GM12878 (cell line): ENCODE measurements at regions not wholly inside any gene's neighbourhood (a gene's known extent, or its start where the extent isn't known, plus 50 kb on each side); places are given as distances from the start of the nearest gene placed in this dataset.

Source experiments
- BHLHE40 ChIP-seq, 2 experiments: fragments of 450-650 bp in 1 of 2; IDR thresholded peaks; 2 replicates each; pipeline ENCODE4 v1.6.1; 2011 to 2017; ENCODE audit warnings: low read depth in 2 of 2, borderline replicate concordance in 1 of 2, improper control_type of control experiment in 1 of 2, low read length in 1 of 2, mild to moderate bottlenecking in 1 of 2
- CEBPZ ChIP-seq: fragments of 150-350 bp; IDR thresholded peaks from 2 replicates; pipeline ENCODE4 v1.6.1; 2016; ENCODE audit warnings: low read depth, low read length
- CTCF ChIP-seq, 3 experiments: IDR thresholded peaks in 2 of 3; conservative IDR thresholded peaks in 1 of 3; 2 replicates each; pipeline ENCODE4 v1.5.1; 2011; ENCODE audit warnings: low read depth in 3 of 3, low read length in 3 of 3, mild to moderate bottlenecking in 3 of 3, control low read depth in 2 of 3, moderate library complexity in 2 of 3, inconsistent platforms in 1 of 3, mixed read lengths in 1 of 3; ENCODE audit not compliant: control insufficient read depth in 2 of 3, insufficient read depth in 1 of 3; ENCODE audit errors: extremely low read depth in 1 of 3
- IRF3 ChIP-seq: fragments of 450-650 bp; IDR thresholded peaks from 2 replicates; pipeline ENCODE4 v1.6.1; 2014; ENCODE audit warnings: mild to moderate bottlenecking
- KDM1A ChIP-seq: fragments of 200-600 bp; sonication (generic); IDR thresholded peaks from 2 replicates; pipeline ENCODE4 v1.6.1; 2016; ENCODE audit warnings: borderline replicate concordance
- NFYB ChIP-seq: IDR thresholded peaks from 2 replicates; pipeline ENCODE4 v1.6.1; 2011; ENCODE audit warnings: low read depth, mild to moderate bottlenecking, low read length, improper control_type of control experiment, moderate library complexity; ENCODE audit not compliant: insufficient read depth
- PKNOX1 ChIP-seq: fragments of 450-650 bp; IDR thresholded peaks from 2 replicates; pipeline ENCODE4 v1.6.1; 2016; ENCODE audit warnings: mild to moderate bottlenecking
- POLR2AphosphoS5 ChIP-seq: IDR thresholded peaks from 2 replicates; pipeline ENCODE4 v1.6.1; 2011; ENCODE audit warnings: mild to moderate bottlenecking, low read length, inconsistent platforms
- RELB ChIP-seq: fragments of 450-650 bp; IDR thresholded peaks from 2 replicates; pipeline ENCODE4 v1.6.1; 2017; ENCODE audit warnings: low read depth, mild to moderate bottlenecking, moderate library complexity
- REST ChIP-seq: IDR thresholded peaks from 2 replicates; pipeline ENCODE4 v1.6.1; 2012; ENCODE audit warnings: mild to moderate bottlenecking, low read depth, low read length
- SMAD5 ChIP-seq: IDR thresholded peaks from 2 replicates; pipeline ENCODE4 v1.6.1; 2016; ENCODE audit warnings: antibody characterized with exemption, low read depth
- SMC3 ChIP-seq: IDR thresholded peaks from 2 replicates; pipeline ENCODE4 v1.6.1; 2011; ENCODE audit warnings: low read length, improper control_type of control experiment, borderline replicate concordance
- ZSCAN29 ChIP-seq: fragments of 450-650 bp; IDR thresholded peaks from 2 replicates; pipeline ENCODE4 v1.6.1; 2017; ENCODE audit warnings: mild to moderate bottlenecking, moderate library complexity

GRCh38 chr2:129299338-129299737, 680.1 kb upstream of the RAB6C start:
- TF ChIP-seq REST (no peak), RELB (no peak), CTCF (IDR thresholded peaks at IDR 0.05 in 2 of 3, conservative IDR thresholded peaks at IDR 0.05 in 1 of 3; ENCODE audit: control insufficient read depth in 2 of 3, extremely low read depth in 1 of 3, insufficient read depth in 1 of 3, low read depth in 3 of 3, low read length in 3 of 3) (no peak), IRF3 (no peak), SMAD5 (no peak), POLR2AphosphoS5 (no peak), KDM1A (no peak), PKNOX1 (no peak), SMC3 (no peak), ZSCAN29 (no peak), NFYB (no peak), CEBPZ (no peak), BHLHE40 (IDR thresholded peaks at IDR 0.05; ENCODE audit: borderline replicate concordance in 1 of 2, low read depth in 2 of 2, low read length in 1 of 2) (no peak)
